ENCODE measurements at regions not wholly inside any gene's neighbourhood (a gene's known extent, or its start where the extent isn't known, plus 50 kb on each side); places are given as distances from the start of the nearest gene placed in this dataset.
A peak's percentile ranks its signal among the peaks of the same experiment; 100 is the strongest.

DNA sequence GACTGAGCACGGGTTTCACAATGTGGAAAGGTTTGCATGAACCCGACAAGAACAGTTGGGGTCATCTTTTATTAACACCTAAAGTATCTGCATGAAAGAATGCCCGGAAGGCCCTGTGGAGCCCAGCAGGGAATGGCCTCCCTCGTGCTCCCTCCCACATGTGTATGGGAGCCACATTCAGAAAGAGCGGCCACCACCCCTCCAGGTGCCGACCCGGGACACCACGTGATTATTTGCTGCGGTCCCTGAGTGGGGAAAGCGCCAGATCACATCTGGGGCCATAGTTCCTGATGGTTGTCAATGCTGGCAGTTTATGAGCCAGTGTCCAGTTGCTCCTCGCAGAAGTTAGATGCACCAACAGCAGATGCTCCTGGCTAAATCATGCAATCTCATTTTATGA, 571.4 kb downstream of the TCERG1L start:
- TF ChIP-seq, protein P1, sequence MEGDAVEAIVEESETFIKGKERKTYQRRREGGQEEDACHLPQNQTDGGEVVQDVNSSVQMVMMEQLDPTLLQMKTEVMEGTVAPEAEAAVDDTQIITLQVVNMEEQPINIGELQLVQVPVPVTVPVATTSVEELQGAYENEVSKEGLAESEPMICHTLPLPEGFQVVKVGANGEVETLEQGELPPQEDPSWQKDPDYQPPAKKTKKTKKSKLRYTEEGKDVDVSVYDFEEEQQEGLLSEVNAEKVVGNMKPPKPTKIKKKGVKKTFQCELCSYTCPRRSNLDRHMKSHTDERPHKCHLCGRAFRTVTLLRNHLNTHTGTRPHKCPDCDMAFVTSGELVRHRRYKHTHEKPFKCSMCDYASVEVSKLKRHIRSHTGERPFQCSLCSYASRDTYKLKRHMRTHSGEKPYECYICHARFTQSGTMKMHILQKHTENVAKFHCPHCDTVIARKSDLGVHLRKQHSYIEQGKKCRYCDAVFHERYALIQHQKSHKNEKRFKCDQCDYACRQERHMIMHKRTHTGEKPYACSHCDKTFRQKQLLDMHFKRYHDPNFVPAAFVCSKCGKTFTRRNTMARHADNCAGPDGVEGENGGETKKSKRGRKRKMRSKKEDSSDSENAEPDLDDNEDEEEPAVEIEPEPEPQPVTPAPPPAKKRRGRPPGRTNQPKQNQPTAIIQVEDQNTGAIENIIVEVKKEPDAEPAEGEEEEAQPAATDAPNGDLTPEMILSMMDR (conservative IDR thresholded peaks at IDR 0.05; ENCODE audit: low read depth, low read length): no peak
- TF ChIP-seq FOS (IDR thresholded peaks at IDR 0.05; ENCODE audit: low read depth, low read length) (no peak), MXI1 (IDR thresholded peaks at IDR 0.05; ENCODE audit: borderline replicate concordance, low read depth, low read length) (no peak)
- TF ChIP-seq, protein P2, sequence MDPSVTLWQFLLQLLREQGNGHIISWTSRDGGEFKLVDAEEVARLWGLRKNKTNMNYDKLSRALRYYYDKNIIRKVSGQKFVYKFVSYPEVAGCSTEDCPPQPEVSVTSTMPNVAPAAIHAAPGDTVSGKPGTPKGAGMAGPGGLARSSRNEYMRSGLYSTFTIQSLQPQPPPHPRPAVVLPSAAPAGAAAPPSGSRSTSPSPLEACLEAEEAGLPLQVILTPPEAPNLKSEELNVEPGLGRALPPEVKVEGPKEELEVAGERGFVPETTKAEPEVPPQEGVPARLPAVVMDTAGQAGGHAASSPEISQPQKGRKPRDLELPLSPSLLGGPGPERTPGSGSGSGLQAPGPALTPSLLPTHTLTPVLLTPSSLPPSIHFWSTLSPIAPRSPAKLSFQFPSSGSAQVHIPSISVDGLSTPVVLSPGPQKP (IDR thresholded peaks at IDR 0.05; ENCODE audit: borderline replicate concordance, low read depth, low read length): no peak
- Histone ChIP-seq H3K18ac (ENCODE audit: low read depth, low read length) (no peak overlapping the region), H3K4me2 (ENCODE audit: low read depth, low read length) (no peak overlapping the region), H3K27ac (ENCODE audit: insufficient read depth, low read length) (no peak overlapping the region), H3K9ac (ENCODE audit: low read depth, low read length) (no peak overlapping the region), H4K91ac (ENCODE audit: insufficient read depth, low read depth, low read length) (no peak overlapping the region), H4K5ac (ENCODE audit: low read depth, low read length) (no peak overlapping the region), H2BK5ac (ENCODE audit: low read depth, low read length, poor library complexity, severe bottlenecking) (no peak overlapping the region), H3K14ac (replicated peaks; ENCODE audit: low read depth, low read length) (no peak overlapping the region), H3K27me3 (ENCODE audit: control insufficient read depth, insufficient read depth, low read length) (no peaks in the 10 kb centered on the region), H2AFZ (replicated peaks; ENCODE audit: low read length, poor library complexity) (no peak overlapping the region), H3K23ac (ENCODE audit: low read depth, low read length) (no peak overlapping the region), H4K8ac (ENCODE audit: low read depth in 2 of 2, low read length in 2 of 2) (no peak overlapping the region), H2AK9ac (replicated peaks; ENCODE audit: low read depth, low read length, poor library complexity) (peak overlapping the region; percentile 42), H3K4me3 (ENCODE audit: insufficient read depth, low read depth, low read length) (no peak overlapping the region), H3K9me1 (ENCODE audit: insufficient read depth, low read length) (no peaks in the 10 kb centered on the region), H2BK20ac (ENCODE audit: low read depth, low read length) (no peak overlapping the region), H3K56ac (ENCODE audit: extremely low read depth, insufficient read depth, low read length) (no peak overlapping the region), H2BK120ac (ENCODE audit: low read depth, low read length) (no peak overlapping the region), H3K4me1 (ENCODE audit: control insufficient read depth, insufficient read depth, low read length) (no peaks in the 10 kb centered on the region), H2AK5ac (ENCODE audit: low read depth, low read length) (no peak overlapping the region), H2BK15ac (ENCODE audit: low read depth, low read length) (no peak overlapping the region), H4K20me1 (ENCODE audit: insufficient read depth, low read length) (no peaks in the 10 kb centered on the region), H3K36me3 (ENCODE audit: control insufficient read depth, insufficient read depth, low read length) (no peaks in the 10 kb centered on the region), H3K79me1 (ENCODE audit: low read depth in 1 of 2, low read length in 2 of 2) (no peaks in the 10 kb centered on the region), H3K4ac (ENCODE audit: low read depth, low read length) (no peak overlapping the region), H3K9me3 (ENCODE audit: control insufficient read depth, insufficient read depth, low read length) (peaks cover 53% of the 10 kb centered on the region)
- ATAC-seq (ENCODE audit: low read depth): no peak
- no TSS peak for BruUV-seq (replicated peaks)
- WGBS, 2 experiments (ENCODE audit: extremely low coverage in 2 of 2, insufficient read length in 1 of 2): 36% methylated on average over 7 of the region's 11 CpGs; no CpG with 5 or more reads in 1 of the 2 experiments
- in situ Hi-C loops (cut with MboI; ENCODE audit: low sequenced_read_pairs): no loop called here
- ChIA-PET POLR2A (ENCODE audit: unreplicated experiment) (no interaction called here), CTCF (no interaction called here)
- DNase-seq: no peak
- dilution Hi-C loops (cut with HindIII; ENCODE audit: low sequenced_read_pairs, unreplicated experiment): no loop called here
- intact Hi-C loops (cut with micrococcal nuclease): no loop called here
